Activated CD4-positive, alpha-beta T cell treated with anti-CD3 and anti-CD28 coated beads, Interleukin-2, amount 50 U/mL, for 24 hours (primary cell): ENCODE measurements at regions not wholly inside any gene's neighbourhood (a gene's known extent, or its start where the extent isn't known, plus 50 kb on each side); places are given as distances from the start of the nearest gene placed in this dataset.

ENCODE experiments used
- DNase-seq, 2 donors: peaks; one replicate each; pipeline ENCODE4 v3.0.0-alpha.2; 2020; ENCODE audit warnings: low read depth in 1 of 2, low spot score in 1 of 2

DNA sequence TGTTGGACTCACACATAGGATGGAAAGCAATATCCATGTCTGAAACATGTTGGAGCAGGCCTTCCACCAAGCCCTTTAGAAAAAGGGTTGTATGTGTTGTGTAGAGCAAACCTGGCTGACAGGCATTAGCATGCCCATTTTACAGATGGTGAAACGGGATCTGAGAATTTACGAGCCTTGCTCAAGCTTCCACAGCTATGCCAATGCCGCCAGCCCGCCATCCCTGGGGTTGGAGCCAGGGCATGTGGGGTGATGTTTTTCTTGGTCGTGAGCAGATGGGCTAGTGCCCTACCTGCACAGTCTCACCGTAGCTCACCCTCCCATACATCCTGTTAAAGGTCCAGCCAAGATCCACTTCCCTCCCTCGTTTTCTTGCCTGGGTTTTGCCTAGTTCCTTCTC lies 97.5 kb upstream of the TLE3 start:
- DNase-seq, result no peak

DNA sequence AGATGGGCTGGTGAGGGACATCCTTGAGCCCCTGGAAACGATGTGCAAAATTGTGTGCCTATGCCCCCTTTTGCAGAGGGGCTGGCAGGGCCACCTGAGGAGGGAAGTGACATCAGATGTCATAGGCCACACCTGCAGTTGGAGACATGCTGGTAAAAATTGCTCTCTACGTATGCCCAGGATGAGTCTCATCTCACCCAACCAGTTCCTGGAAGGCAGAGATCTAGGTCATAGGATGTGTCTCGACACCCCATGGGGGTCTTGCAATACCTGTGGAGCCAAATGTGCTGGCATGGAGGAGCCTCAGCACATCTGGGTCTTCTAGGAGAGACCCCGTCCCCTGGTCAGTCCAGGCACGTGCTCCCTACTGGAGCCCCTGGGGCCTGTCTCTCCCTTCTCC lies 96.5 kb upstream of the TLE3 start:
- DNase-seq, result no peak

DNA sequence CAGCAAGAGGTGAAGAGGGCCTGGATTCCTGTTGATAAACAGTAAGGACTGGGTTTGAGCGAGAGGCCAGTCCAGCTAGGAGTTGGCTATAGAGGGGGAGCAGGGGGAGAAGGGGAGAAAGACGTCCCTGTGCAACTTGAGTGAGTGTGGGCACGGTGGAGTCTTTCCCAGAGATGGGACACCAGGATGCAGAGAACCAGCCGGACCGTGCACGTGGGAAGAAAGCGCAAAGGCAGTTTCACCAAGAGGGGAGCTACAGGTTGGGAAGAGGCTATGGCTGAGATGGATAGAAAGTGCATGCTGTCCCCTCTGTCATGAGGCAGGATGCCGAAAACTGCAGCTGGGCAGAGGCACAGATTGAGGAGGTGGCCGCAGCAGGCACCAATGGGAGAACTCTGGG lies 96.0 kb upstream of the TLE3 start:
- no peak for DNase-seq

DNA sequence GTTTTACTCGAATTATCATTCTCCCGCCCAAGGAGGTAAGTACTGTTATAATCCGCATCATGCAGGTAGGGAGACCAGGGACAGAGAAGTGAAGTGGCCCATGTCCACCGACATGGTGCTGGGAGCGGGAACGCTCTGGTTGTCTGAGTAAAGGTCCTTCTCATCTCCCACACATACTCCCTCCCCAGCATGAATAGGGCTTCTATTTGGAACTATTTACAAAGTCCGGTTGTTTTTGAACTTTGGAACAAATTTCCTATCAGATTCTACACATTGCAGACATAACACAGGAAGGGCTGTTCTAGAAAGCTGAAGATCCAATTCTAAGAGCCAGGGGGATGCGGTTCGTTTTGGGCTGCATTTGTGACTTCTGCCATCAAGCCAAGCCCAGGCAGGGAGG lies 94.8 kb upstream of the TLE3 start:
- DNase-seq, result no peak

DNA sequence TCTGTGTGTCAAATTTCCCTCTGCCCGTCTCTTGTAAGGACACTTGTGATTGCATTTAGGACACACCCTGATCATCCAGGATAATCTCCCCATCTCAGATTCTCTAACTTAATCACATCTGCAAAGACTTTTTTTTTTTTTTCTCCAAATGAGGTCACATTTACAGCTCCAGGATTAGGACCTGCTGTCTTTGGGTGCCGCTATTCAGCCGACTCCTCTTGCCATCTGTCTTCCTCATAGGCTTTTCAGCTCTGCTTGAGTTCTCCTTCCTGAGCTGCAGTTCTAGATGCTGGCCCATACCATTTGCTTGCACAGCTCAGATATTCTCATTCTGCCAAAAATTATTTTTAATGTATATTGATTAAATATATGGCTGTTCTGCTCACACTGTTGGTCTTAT lies 94.3 kb upstream of the TLE3 start:
- DNase-seq, result no peak

DNA sequence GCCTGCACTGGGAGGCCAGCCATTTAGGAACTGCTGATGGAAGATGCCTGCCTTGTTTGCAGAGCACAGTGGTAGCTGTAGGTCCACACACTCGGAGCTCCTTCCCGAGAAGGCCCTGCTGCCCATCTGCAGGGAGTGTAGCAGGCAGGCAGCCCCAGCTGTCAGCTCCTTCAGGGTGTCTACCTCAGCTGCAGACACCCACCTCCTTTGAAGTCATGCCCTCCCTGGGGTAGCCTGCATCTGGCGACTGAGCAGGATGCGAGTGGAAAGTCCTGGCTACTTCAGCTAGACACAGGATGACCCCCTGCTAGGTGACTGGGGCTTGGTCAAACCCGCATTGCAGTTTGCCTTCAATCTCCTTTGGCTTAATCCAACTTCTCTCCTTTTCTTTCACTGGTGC lies 93.2 kb upstream of the TLE3 start:
- DNase-seq, result no peak

DNA sequence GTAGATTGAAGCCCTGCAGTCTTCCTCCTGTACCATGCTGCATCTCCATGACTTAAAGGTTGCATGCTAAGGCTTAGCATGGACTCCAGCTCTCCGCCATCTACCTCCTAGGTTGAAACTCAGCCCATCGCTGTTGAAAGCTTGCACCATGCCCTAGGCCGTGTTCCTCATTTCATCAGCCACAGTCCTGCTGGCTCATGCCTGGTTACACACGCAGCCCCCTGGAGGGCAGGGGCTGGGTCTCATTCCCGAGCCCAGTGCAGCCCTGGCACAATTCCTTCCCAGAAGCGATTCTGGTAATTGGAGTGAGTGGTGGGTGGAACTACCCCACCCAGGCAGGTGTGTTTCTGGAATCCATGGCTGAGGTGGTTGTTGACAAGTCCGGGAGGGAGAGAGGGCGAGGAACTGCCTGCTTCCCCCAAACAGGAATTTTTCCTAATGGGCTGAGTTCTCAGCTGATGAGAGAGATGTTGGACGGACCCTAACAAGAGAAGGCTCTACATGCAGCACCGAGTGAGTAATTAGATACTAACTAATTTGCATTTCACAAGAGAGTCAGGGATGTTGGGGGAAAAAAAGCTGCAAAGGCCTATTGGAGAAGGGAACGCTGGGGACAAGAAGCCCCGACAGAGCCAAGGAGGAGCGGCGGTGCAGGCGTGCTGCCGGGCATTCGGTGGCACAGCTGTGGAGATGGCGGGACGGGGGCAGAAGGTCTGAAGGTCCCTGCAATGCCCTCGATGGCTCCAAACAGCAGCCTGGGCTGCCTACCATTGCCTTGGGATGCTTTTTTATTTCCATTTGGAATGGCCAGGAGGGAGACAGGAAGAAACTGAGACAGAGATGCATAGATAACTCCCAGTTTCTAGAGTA lies 92.3 kb upstream of the TLE3 start:
- DNase-seq, result no peak

DNA sequence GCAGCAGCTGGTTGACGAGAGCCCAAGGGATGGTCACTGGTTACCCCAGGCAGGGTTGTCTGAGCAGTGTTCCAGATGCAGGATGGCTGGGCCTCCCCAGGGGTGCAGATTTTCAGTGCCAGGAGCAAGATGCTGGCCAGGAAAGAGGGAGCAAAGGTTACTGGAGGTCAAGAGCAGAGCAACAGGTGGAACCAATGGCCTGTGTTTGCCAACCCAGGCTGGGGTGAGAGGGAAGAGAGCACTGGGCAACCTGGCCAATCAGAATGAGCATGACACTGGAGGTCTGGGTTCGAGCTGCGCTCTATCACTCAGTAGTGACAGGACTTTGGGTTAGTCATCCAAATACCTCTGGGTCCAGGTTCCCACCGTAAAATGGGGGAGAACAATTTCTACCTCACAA lies 90.6 kb upstream of the TLE3 start:
- DNase-seq, result no peak

DNA sequence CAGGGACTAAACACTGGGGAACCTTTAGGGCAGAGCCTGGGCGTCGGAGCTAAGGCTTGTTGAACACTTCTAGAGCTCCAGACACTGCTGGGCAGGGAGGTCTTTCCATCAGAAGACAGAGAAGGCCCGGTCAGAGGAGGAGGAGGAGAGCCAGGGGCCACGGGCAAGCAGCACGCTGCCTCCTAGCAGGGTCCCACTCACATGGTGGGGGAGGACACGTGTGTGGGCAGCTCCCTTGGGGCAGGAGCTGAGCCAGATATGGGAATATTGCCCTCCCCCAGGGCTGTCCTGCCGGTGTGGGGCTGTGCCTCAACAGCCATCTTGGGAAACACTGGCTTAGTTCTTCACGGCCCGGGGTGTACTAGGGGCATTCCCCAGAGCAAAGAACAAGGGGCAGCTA lies 89.6 kb upstream of the TLE3 start:
- DNase-seq, result no peak

DNA sequence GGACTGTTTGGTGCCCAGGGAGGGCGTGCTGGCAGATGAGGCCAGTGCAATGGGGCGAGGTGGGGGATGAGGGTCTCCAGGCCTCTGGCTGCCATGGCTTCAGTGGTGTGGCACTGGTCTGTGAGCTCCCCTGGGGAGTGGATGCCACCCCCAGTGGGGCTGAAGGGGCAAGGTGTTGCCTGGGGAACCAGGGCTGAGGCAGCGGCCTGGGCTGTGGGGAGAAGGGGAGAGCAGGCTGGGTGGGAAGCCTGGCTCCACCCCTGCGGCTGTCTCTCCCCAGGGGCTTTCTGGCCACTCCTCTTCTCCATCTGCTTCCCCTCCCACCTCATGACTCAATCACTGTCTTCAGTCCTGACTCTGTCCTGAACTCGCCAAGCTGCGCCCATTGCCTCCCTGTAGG lies 88.4 kb upstream of the TLE3 start:
- DNase-seq, result no peak

DNA sequence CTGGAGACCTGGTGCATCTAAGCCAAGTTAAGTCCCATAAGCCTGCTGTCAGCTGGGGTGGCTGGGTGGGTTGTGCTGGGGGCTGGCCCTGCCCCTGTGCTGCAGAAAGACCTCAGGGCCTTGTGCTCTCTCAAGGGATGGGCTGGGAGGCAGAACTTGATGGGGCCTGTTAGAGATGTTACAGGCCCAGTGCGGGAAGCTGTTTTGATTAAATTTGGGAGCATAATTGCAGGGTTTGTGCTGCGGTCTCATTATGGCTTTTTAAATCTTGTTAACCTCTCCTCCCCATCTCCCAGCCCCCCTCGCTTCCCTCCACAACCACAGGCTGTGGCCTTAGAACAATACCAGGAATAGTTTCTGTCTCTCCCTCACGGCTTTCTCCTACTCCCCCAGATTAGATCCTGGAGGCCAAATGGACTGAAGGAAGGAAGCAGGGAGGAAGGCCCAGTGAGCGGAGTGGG lies 87.6 kb upstream of the TLE3 start:
- DNase-seq, result no peak

DNA sequence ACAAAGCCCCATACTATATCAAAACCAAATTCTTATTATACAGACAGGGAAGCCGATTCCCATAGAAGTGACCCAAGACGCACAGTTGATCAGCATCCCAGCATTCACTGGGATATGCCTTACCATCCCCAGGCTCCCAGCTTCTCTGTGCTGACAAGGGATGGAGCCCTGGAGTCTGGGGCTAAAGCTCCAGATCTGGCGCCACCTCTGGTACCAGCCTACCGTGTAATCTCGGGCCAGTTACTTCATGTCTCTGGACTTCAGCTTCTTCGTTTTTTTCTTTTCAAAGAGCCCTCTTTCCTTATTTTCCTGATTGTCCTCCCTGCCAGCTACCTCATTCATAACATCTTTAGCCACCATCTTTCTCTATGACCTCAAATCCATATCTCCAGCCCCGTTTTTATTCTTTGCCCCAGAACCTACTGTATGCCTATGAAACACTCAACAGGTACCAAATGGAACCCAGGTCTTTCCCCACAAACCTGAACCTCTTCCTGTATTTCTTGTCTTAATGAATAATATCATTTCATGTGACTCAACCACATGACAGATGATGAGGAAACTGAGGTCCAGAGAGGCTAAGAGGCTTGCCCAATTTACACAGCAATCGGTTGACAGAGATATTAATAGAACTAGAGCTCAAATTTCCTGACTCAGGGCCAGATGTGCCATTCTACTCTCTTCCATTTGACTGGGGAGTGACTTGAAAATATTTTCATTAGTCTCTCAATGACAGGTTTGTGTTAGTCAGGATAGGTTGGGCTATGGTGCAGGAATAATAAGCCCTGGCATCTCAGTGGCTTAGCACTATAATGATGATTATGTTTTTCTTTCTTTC lies 85.4 kb upstream of the TLE3 start:
- no peak for DNase-seq

DNA sequence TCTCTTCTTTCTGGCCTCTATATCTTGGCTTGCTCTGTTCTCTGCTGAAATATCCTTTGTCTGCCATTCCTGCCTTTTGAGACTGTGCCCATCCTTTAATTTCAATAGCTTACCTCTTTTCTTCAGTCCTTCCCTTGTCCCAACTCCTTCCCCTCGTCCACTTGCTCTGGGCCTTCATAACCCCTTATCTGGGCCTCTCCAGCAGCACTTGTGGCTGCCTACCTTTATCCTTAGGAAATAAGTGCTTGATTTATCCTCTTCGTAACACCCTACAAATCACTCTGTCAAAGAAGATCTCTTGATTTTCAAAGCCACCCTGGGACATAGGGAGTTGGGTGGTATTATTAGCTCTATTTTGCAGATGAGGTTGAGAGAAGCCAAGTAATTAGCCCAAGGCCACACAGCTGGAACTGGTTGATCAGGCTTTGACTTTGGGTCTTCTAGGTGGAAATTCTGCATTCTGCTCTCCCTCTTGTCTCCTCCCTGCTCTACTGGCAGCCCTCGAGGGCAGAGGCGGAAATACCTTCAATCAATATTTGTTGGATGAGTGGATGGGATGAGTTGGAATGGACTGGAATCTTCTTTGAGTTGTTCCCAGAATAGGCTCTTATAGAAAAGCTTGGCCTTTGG lies 84.0 kb upstream of the TLE3 start:
- DNase-seq, result no peak

DNA sequence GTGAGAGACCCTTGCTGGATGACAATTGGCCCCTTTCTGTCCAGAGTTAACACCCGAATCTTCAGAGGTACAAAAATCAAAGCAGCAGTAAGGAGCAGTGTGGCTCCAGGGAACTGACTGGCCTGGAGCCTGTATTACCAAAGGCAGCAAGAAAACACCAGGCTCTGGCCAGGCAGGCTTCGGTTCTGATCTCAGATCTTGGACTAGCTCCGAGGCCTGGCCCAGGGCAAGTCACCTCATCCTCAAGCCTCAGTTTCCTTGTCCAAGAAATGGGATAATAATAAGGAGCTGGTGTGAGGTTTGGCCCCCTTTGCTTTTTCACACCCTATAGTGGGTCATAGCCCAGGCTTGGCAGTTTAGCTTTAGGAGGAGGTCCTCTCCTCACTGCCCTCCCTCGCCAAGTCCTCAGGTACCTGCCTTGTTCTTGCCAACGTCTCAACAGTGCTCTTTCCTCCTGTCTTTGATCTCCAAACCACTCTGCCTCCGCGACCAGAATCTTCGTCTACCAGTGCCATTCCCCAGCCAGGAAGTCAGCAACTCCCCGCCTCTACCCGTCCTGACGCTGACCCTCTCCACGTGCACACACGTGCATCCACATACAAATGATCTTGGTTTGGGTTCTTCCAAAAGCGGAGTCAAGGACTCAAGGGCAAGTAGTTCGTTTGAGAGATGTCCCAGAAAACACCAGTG lies 82.6 kb upstream of the TLE3 start:
- no peak for DNase-seq

DNA sequence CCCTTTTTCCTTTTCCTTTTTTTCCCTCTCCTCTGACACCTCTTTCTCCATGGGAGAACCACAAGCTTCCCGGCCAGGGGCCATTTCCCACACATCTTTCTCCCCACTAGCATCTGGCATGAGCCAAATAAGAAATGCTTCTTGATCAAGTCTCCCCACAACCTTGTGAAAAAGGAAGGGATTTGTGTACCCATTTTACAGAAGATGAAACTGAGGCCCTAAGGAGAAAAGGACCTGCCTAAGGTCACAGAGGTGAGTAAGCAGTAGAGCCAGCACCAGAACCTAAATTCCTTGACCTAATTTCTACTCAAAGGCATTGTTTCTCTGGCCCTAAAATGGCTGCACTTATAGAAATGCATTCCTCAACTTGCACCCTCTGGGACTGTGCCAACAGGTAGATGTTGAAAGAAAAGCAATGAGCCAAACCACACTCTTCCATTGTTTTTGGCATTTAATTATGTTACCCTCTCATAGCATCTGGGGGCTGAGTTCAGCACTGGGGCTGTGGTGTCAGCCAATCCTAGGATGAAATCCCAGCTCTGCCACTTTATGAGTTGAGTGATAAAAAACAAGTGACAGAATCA lies 81.7 kb upstream of the TLE3 start:
- no peak for DNase-seq

DNA sequence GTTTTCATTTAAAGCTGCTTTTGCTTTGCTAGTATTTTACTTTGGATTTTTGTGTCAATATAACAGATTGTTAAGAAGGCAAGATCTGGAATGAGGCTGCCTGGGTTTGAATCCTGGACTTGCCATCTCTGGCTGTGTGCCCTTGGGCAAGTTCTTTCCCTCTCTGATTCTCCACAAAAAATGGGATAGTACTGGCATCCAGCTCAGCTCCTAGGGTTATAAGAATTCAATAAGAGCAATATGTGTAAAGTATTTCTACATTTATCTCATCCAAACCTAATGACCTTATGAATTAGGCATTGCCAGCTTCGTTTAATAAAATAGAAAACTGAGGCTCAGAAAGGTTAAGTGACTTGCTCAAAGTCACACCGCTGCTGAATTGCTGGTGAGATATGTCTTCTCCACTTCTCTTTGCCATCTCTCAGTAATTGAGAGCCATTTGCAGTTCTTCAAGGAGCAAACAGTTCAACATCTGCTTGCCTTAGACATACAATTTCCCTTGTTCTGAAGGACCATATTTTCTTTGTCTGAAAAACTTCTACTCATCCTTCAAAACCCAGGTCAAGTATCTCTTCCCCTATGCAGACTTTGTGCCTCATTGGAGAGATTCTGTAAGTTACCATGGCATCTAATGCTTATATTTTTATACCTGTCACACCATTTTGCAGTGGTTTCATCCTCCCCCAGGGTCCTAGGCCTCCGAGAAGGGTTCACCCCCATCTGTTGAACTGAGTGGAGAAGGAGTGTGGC lies 80.8 kb upstream of the TLE3 start:
- no peak for DNase-seq

DNA sequence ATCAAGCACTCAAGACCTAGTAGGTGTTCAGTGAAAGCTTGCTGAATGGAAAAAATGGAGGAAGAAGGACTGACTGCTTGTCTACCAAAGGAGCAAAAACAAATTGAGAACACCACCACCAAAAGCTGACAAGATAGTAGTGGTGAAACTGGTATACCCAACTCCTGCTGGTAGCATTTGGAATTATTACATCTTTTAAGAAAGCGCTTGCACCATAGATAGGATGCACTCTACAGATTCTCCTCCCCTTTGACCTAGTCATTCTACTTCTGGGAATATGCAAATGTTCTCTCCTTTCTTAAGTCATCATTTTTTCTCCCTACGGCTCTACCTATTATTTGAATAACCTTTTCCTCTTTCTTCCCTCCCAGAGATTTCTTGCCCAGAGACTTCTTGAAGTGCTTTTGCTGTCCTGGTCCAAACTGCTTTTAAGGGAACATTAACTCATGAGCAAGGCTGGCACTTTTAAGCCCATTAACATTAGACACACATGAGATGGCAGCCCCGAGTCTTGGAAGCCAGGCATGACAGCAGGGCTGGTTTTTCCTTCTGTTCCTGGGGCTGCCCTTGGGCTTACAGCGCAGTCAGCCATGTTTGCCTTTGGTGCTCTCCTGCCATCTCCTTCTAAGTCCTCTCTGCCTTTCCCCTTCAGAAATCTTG lies 75.0 kb upstream of the TLE3 start:
- no peak for DNase-seq

DNA sequence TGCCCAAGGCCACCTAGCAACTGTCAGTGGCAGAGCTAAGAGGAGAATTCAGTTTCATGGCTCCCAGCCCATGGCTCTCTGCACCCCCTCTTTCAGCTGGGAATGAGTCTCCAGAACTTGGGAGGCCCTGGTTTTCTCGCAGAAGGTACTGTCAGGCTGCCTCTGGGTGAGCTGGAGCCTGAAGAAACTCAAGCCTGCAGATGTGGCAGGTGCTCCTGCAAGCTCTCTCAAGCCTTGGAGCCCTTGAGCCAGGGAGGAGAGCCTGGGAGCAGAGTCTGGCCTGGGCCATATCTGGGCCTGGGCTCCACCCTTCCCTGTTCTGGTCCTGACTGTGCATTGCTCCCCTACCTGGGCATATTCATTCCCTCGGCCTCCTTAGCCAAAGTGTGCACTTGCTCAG lies 74.4 kb upstream of the TLE3 start:
- no peak for DNase-seq

DNA sequence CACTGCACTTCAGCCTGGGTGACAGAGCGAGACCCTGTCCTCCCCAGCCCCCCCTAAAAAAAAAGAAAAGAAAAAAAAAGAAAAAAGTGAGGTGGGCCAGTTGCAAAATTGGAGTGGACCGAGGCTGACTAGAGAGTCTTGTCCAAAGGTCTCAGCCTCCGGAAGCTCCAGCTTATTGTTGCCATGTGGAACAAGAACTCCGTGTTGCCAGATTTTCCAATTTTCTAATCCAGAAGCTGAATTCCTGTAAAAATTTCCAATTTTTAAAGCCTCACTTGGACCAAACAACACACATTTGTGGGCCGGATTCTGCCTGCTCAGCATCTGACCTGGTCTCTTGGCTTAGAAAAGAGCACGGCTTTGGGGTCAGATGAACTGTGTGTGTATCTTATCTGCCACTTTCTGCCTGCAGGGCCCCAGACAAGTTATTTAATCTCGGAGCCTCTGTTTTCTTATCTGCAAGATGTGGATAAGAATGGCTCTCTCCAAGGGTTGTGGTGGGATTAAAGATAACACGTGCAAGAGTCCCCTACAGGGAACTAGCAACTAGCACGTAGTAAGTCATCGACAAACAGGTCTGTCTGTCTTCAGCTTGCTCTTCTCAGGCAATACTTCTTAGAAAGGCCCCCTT lies 73.7 kb upstream of the TLE3 start:
- DNase-seq, result no peak
